HG03039 (cell line): ENCODE measurements at regions not wholly inside any gene's neighbourhood (a gene's known extent, or its start where the extent isn't known, plus 50 kb on each side); places are given as distances from the start of the nearest gene placed in this dataset.
"Not testable (repeated sequence)": the region's sequence is repeated elsewhere in the genome, so short reads cannot be mapped to it uniquely, and the experiment has no call there.

ENCODE experiments used
- ATAC-seq: cut with Tn5 transposase; IDR thresholded peaks from one replicate; pipeline ENCODE4 v1.9.1; 2021; ENCODE audit warnings: mild to moderate bottlenecking, moderate library complexity; ENCODE audit not compliant: unreplicated experiment

DNA sequence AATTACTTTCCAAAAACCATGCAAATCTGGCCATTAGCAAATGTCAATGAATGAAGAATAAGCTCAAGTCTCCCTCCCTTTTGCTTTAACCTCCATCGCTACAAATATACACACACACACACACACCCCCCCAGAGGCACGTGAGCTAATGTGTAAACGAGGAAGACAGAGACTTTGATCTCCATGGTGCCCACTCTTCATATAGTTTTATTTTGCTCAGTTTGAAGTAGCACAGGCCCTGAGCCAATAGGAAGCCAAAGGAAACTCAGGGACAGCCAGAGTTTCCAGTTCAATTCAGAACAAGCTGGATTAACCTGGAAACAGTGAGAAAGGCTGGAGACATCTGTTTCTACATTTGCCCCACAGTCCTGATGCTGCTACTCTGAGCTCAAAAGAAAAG, 248.4 kb upstream of the MEIS1 start:
- no peak for ATAC-seq

DNA sequence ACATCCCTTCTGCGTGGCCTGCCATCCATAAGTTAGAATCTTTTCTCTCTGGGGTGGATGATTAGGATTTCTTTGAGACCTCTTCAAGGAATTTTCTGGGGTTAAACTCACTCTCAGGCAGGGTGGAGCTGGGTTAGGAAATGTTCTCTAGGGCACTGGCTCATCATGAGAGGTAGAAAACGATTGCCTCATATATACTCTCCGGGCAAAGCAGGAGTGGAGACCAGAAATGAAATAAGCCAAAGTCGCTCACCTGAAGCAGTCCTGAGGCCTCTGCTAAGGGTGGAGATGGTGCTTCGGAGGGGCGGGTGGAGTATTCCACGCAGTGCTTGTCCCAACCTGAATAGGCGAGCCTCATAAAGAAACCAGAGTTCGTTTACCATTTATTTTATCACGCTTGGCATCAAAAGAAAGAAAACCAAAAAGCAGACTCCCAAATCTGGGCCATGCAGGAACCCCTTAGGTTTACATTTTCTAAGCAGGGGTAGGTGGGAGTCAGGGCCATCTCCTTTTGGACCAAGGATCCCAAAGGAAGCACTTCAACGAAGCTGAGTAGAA, 249.3 kb upstream of the MEIS1 start:
- no peak for ATAC-seq

DNA sequence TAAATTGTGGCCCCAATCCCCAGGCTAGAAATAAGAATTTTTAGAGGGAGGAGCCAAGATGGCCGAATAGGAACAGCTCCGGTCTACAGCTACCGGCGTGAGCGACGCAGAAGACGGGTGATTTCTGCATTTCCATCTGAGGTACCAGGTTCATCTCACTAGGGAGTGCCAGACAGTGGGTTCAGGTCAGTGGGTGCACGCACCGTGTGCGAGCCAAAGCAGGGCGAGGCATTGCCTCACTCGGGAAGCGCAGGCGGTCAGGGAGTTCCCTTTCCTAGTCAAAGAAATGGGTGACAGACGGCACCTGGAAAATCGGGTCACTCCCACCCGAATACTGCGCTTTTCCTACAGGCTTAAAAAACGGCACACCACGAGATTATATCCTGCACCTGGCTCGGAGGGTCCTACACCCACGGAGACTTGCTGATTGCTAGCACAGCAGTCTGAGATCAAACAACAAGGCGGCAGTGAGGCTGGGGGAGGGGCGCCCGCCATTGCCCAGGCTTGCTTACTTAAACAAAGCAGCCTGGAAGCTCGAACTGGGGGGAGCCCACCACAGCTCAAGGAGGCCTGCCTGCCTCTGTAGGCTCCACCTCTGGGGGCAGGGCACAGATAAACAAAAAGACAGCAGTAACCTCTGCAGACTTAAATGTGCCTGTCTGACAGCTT, 257.7 kb upstream of the MEIS1 start:
- ATAC-seq = not testable (repeated sequence)

DNA sequence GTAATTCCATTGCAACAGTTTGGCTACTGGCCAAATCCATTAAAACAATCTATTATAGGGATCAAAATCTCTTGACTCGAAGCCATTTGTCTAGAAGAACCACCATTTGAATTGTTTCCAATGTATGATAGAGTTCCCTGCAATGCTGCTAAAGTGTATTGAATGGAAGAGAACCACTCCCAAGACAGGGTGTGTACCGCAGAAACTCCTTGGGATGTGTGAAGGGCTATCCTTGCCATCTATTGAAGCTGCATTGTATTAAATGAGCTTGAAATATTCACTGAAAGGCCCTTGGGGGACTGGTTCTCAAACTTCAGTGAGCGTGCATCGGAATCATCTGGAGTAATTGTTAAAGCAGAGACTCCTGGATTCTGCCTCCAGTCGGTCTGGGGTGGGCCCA, 260.4 kb upstream of the MEIS1 start:
- ATAC-seq = no peak

DNA sequence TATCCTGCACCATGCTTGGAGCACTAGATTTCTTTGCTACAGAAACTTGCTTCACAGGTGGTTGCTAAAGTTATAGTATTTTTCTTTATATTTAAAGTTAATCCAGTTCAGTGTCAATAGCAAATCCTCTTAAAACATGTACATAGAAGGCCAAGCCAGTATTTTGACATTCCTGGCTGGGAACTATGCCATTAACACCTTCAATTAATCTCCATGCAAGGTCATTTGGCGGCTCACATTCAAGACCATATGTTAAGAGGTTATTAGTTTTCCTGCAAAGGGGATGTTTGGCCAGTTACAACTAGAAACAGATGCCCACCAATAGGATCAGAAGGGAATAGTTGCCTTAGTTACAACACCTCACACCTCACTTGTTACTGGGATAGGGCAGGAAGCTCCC, 261.3 kb upstream of the MEIS1 start:
- ATAC-seq = no peak

DNA sequence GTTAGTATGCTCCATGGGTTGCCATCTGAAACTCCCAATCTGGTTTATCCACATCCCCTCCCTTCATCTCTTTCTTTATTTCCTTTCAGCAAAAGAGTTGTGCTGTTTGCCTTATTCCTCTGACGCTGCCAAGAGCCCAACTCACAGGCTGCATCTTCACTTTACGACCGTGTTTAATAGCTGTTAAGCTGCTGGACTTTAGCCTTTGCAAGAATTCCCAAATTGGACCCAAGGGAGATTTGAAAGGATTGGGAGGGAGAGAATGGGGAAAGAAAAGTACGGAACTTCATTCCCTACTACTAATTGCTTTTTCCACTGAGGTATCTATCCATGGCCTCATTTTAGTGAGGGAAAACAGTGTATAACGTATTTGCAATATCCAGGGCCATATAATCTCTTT, 263.4 kb upstream of the MEIS1 start:
- ATAC-seq = no peak

DNA sequence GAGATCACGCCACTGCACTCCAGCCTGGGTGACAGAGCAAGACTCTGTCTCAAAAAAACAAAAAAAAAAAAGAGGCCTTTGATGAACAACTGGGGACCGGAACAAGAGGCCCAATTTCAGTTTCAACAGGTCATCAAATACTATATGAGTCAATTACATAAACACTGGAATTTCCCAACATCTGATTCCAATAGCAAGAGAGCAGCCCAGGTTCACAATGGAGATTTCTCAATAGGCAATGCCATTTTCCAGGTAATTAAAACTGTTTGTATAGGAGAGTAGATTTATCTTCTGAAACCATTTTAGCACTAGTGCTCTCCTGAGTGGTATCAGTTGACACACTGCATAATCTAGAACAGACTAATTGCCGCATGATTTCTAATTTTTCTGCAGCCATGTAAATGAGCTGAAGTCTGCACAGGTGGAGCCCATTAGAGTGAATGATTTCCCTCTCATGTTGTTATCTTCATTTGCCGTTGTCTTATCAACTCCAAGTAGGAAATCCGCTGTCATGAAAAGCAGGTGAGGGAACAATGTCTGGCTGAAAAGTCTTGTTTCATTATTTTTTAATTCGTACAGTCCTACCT, 264.1 kb upstream of the MEIS1 start:
- no peak for ATAC-seq

DNA sequence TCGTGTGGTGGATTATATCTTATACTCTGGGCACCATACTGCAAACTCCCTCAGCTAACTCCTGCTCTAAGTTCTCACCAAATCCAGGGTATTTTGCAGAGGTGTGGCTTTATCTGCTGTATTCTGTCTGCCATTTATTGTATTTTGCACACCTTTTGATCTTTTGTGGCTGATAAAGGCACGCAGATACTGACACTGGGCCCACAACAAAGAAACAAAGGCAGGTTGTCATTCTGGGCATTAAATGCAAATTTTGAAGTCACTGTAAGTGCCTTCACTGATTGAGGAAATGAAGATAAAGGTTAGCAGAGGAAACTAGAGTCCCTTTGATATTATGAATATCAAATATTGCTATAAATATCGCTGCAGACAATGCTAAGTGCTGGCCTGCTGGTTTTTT, 265.8 kb upstream of the MEIS1 start:
- ATAC-seq = no peak

DNA sequence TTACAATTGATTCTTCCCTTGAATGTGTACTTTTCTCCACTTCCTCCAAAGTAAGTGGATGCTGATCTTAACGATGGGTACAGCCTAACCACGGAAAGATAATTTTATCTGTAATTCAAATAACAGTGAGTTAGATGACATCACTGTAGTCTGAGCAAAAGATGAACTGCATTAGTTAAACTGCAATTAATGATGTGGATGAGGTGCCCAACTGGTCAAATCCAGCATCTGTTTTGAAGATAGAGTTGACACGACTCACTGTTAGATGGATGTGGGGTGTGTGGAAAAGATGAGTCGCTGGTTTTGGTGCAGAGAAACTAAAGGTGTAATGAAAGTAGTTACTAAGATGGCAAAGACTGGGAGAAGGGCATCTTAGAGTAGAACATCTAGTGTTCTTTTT, 270.5 kb upstream of the MEIS1 start:
- ATAC-seq = no peak

DNA sequence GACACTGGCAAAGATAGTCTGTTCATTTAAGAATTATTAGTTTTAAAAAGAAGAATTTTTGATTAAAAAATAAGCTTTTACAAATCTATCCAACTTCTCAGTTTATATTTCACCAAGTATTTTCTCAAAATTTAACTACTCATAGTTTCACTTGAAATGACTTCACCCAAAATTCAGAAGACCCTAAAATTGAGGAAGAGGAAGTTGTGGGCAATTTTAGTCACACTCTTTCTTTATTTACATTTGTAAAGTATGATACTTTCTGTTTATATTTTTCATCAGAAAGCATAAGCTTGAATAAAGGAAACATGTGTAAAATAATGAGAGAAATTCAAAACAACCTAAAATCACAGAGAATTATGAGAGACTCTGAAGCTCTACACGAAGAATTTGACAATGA, 278.8 kb upstream of the MEIS1 start:
- ATAC-seq = no peak

DNA sequence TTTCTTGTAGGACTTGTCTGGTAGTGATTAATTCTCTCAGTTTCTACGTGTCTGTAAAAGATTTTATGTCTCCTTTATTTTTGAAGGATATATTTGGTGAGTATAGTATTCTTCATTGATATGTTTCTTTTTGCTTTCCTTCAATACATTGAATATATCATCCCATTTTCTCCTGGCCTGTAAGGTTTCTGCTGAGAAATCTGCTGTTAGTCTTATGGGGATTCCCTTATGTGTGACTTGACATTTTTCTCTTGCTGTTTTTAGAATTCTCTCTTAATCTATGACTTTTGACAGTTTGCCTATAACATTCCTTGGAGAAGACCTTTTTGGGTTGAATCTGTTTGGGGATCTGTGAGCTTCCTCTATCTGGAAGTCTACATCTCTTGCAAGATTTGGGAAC, 281.0 kb upstream of the MEIS1 start:
- no peak for ATAC-seq

DNA sequence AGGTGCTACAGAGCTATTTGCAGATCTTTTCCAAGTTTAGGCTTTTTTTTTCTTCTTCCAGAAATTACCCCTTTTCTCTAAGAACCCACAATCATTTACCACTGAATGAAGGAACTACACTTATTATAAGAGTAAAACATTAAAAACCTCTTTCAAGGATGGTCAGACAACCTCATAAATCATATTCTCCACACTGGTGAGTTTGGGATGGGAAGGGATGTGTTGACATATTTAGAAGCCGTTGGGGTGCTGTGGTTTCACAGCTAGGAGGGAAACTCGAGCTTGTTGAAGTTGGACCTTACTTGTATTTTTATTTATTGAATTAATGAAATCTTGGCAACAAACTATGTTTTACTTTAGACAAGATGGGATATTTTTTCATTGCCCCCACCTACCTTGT, 289.4 kb upstream of the MEIS1 start:
- ATAC-seq = no peak

DNA sequence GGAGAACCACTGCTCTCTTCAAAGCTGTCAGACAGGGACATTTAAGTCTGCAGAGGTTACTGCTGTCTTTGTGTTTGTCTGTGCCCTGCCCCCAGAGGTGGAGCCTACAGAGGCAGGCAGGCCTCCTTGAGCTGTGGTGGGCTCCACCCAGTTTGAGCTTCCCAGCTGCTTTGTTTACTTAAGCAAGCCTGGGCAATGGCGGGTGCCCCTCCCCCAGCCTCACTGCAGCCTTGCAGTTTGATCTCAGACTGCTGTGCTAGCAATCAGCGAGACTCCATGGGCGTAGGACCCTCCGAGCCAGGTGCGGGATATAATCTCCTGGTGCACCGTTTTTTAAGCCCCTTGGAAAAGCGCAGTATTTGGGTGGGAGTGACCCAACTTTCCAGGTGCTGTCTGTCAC, 290.6 kb upstream of the MEIS1 start:
- ATAC-seq = not testable (repeated sequence)

DNA sequence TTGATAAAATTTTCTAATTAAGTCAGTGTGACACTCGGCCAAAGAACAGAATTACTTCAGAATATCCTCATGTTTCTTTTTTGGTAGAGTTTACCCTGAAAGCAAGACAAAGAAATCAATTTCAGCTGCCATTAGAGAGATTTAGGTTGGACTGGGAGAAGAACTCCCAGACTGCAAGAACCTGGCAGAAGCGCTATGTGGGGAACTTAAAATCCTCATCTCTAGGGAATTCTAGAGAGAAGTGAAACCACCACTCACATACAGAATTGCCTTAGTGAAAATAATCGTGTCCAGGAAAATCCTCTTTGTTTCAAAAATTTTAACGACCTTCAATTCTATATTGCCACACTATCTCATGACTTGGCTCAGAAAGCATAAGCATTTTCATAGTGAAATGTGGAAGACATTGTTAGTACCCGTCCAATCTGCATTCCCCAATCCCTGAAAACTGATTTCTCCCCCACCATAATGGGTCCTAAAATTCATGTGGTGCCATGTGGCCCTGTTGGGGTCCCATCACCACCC, 297.3 kb upstream of the MEIS1 start:
- no peak for ATAC-seq

DNA sequence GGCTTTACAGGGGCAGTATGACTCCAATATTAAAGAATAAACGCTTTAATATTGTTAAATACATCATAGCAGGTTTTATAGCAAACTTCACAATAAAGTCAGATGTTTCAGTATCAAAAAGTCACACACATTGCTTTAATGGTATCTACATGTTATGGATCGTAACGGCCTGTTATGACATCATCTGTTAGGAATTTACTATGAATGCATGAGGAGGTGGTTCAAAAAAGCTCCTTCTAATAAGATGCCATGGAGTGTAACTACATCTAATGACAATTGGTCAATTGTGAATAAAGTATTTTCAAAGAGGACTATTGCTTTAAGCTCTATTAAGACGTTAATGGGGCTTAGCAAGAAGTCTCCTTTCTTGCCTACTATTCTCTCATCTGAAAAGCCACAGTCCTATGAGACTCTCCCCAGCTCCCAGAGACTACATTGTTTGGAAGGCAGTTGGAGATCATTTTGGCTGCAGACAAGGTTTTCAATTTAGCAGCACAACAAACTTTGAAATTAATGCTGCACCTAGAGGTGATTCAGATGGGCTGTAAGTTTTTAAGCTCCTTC, 300.7 kb upstream of the MEIS1 start:
- ATAC-seq = no peak

DNA sequence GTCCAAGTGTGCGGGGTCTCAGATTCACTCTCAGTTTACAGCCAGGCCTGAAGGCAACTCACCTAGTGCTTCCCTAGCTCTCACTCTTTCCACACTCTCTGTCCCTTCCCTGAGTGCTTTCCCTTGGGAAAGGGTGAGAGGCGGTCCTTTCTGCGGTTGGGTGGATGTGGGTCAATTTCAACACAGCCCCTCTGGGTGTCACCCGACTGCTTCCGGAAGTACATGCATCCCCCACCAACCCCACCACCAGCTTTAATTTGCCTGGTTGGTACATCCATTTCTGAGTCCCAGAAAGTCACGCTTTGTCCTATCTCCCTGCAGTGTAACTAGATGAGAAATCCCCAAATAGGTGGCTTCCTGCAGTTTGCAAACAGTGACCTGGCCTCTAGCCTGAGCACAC, 307.3 kb upstream of the MEIS1 start:
- no peak for ATAC-seq

DNA sequence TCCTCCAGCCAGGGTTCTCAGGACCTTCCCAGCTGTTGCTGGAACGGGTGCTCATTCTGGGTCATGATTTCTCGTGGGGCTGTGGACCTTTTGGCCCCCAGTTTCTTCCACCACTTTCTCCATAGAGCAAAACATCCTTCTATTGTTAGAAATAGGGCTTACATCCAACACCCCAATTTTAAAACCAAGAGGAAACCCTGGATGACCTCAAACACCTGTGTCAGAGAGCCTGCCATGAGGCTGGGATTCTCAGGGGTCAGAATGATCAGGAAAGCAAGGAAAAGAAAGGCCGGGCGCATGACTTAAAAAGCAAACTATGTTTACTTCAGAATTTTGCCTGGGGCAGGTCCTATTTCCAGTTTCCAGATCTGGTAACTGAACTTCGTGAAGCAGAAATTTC, 307.9 kb upstream of the MEIS1 start:
- no peak for ATAC-seq

DNA sequence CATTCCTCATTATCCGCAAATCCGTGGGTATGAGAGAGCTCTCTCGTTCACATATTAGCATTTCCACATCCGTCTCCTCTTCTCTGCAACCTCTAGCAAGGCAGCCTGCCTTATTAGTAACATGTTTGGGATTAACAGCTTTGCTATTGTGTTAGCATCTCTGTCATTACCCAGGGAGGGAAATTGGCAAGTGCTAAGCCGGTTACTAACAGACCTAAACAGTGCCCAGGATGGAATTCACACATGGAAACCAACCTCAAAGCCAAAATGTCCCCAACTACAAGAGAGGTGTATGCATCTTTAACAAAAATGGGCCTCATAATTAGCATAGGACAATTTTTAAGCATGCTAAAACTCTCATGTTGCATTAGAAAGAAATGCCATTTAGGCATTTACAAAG, 309.0 kb upstream of the MEIS1 start:
- no peak for ATAC-seq

DNA sequence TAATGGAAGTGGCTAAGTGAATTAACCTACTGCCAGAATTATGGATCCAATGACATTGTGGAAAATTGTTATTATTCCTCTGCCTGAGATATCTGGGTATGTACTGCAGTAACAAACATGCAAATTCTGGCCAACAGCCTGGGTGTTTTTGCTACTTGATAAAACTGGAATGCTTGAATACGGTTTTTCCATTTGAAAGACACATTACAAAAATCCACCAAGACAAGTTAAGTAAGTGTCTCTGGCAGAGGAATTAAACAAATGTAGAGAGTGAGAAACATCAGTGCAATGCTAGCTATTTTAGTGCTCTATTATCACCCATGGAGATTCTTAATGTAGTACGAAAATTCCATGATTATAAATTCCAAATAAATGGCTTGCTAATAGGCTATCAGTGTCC, 312.4 kb upstream of the MEIS1 start:
- no peak for ATAC-seq

DNA sequence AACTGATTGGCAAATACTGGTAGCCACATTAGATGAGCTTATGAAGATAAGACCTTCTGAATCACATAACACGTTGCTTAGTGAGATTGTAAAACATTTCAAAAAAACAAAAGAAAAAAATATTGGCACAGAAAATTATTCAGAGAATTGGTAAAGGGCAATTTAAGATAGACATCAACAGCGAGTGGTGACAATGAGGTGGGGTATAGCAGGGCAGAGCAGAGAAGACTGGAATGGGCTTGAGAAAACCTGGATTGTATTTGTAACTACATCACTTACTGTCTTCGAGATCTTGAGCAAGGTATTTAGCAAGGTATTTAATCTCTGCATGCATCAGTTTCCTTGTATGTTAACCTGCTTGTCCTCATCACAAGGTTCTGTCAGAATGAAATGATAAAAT, 313.0 kb upstream of the MEIS1 start:
- no peak for ATAC-seq

DNA sequence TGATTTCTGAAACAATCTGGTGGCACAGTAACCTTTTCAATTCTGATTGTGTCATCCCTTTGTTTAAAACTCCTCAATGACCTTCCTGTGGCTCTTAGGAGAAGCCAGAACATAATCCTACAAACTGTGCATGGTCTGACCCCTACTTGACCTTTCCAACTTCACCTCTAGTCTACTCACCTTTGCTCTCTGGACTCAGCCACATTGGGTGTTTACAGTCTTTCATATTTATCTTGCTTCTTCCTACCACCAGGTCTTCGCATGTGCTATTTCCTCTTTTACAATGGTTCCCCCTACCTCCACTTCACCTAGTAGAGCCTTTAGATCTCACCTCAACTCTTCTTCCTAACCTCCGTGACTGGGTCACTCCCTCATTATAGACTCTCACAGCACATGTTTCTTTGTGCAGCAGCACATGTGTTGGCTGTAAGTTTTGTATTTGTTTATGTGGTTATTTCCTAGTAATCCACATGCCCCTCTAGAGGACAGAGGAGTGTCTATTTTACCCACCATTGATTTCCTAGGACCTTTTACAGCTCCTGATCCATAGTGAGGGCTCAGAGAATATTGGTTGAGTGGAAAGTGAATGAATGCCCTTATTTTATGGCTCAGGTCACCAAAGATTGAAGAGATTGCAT, 320.8 kb upstream of the MEIS1 start:
- no peak for ATAC-seq

DNA sequence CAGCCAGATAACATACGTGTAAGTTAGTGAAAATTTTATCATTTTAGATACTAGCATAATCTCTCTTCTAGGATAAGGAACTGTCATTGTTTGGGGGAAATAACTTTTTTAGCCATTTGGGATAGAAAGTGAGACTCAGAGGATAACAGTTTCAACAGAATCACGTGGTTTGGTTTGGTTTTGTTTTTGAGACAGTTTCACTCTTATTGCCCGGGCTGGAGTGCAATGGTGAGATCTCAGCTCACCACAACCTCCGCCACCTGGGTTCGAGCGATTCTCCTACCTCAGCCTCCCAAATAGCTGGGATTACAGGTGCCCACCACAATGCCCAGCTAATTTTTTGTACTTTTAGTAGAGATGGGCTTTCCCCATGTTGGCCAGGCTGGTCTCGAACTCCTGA, 323.2 kb upstream of the MEIS1 start:
- no peak for ATAC-seq
